Thyroid gland (tissue), 4 donors: ENCODE measurements at regions not wholly inside any gene's neighbourhood (a gene's known extent, or its start where the extent isn't known, plus 50 kb on each side); places are given as distances from the start of the nearest gene placed in this dataset.

Experiments used
- DNase-seq, 2 donors: peaks; one replicate each; pipeline ENCODE4 v3.0.0-alpha.2; 2019
- H3K27ac ChIP-seq, 3 donors: fragments of 200-600 bp; sonication (generic); 1 replicate in 2 of 3; 2 replicates in 1 of 3; pipeline ENCODE4 v1.5.1; 2016 to 2019; ENCODE audit warnings: mild to moderate bottlenecking in 1 of 3, moderate library complexity in 1 of 3
- H3K27me3 ChIP-seq: fragments of 200-600 bp; sonication (generic); one replicate; pipeline ENCODE4 v1.5.1; 2019
- H3K36me3 ChIP-seq, 2 donors: fragments of 200-600 bp; sonication (generic); one replicate each; pipeline ENCODE4 v1.5.1; 2016 to 2019
- H3K4me1 ChIP-seq, 2 donors: fragments of 200-600 bp; sonication (generic); one replicate each; pipeline ENCODE4 v1.5.1; 2017 to 2019
- H3K4me3 ChIP-seq, 3 donors: fragments of 200-600 bp; sonication (generic); replicated peaks in 1 of 3; 1 replicate in 2 of 3; 2 replicates in 1 of 3; pipeline ENCODE4 v1.5.1; 2016; ENCODE audit warnings: mild to moderate bottlenecking in 1 of 3
- H3K9me3 ChIP-seq: fragments of 200-600 bp; sonication (generic); one replicate; pipeline ENCODE4 v1.5.1; 2017
- POLR2A ChIP-seq, 2 donors: fragments of 450-650 bp; IDR thresholded peaks; one replicate each; pipeline ENCODE4 v1.6.1; 2017; ENCODE audit warnings: antibody characterized with exemption in 2 of 2, mild to moderate bottlenecking in 2 of 2, moderate library complexity in 1 of 2
- WGBS, 2 donors: methylation state at CpG; one replicate each; pipeline ENCODE4 v1.1.5; 2017; 5-methylcytosine and 5-hydroxymethylcytosine counted together
- intact Hi-C: fragments of 100-400 bp; cut with DNase I; formaldehyde crosslinking; loops from one replicate; pipeline ENCODE4 v1.15.1; 2023
- TF ChIP-seq, protein P1 (sequence below), 6 experiments: fragments of 200-600 bp in 3 of 6; fragments of 450-650 bp in 3 of 6; sonication (generic) in 3 of 6; IDR thresholded peaks; one replicate each; pipeline ENCODE4 v1.5.1; 2016 to 2019; ENCODE audit warnings: antibody characterized with exemption in 6 of 6, mild to moderate bottlenecking in 2 of 6, inconsistent platforms in 1 of 6, moderate library complexity in 1 of 6

- intact Hi-C loops = no loop called here
- no peaks in the 10 kb centered on the region for H3K9me3 ChIP-seq
- no peaks in the 10 kb centered on the region for H3K36me3 ChIP-seq
- WGBS, 2 donors = 89 to 94% methylated on average over 5 of the region's 5 CpGs
- no peaks in the 10 kb centered on the region for H3K27me3 ChIP-seq
- no peaks in the 10 kb centered on the region for H3K4me1 ChIP-seq
- DNase-seq = no peak
- TF ChIP-seq POLR2A (IDR thresholded peaks at IDR 0.05) = no peak
- TF ChIP-seq, protein P1, sequence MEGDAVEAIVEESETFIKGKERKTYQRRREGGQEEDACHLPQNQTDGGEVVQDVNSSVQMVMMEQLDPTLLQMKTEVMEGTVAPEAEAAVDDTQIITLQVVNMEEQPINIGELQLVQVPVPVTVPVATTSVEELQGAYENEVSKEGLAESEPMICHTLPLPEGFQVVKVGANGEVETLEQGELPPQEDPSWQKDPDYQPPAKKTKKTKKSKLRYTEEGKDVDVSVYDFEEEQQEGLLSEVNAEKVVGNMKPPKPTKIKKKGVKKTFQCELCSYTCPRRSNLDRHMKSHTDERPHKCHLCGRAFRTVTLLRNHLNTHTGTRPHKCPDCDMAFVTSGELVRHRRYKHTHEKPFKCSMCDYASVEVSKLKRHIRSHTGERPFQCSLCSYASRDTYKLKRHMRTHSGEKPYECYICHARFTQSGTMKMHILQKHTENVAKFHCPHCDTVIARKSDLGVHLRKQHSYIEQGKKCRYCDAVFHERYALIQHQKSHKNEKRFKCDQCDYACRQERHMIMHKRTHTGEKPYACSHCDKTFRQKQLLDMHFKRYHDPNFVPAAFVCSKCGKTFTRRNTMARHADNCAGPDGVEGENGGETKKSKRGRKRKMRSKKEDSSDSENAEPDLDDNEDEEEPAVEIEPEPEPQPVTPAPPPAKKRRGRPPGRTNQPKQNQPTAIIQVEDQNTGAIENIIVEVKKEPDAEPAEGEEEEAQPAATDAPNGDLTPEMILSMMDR (IDR thresholded peaks at IDR 0.05) = no peak
- H3K27ac ChIP-seq = no peak overlapping the region
- no peak overlapping the region for H3K4me3 ChIP-seq
These were observed 74.1 kb upstream of the MAOA start for GRCh38 chrX:43581888-43582539.

DNA sequence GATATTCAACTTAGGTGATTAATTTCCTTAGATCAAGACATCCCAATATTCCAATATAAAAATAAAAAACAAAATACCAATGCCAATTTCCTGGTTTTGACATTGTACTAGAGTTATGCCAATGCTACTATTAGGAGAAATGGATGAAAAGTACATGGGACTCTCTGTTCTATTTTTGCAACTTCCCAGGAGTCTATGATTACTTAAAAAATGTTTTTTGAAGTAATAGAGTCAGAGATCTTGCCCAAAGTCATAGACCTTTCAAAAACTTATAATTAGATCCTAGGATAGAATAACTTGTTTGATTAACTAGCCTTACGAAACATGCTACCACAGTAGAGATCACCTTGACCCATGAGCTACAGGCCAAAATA is 73.6 kb upstream of the MAOA start:
- Histone ChIP-seq H3K9me3 (no peaks in the 10 kb centered on the region), H3K27ac (no peak overlapping the region), H3K36me3 (no peaks in the 10 kb centered on the region), H3K4me3 (no peak overlapping the region), H3K4me1 (no peaks in the 10 kb centered on the region), H3K27me3 (no peaks in the 10 kb centered on the region)
- intact Hi-C loops = no loop called here
- no peak for DNase-seq
- 89% methylated on average over 1 of the region's 1 CpG for WGBS, 2 donors
- TF ChIP-seq POLR2A (IDR thresholded peaks at IDR 0.05) = no peak
- TF ChIP-seq, protein P1 (IDR thresholded peaks at IDR 0.05) = no peak

DNA sequence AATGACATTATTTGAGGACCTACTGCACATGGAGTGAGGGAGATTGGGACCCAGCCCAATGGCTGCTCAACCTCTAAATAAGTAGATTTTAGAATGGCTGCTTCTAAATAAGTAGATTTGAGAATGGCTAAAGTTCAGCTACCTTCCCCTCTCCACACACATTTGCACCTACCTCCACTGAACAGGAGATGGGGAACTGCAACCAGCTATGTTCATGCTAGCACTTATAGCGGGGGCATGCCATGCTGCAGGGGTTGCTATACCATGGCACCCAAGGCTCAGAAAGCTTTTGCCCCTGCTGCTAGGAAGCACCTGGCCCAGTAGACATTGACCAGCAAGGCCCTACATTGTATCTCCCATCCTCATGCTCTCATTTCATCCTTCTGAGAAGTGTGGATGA is 70.2 kb upstream of the MAOA start:
- Histone ChIP-seq H3K4me3 (no peak overlapping the region), H3K4me1 (peaks cover 0 to 10% of the 10 kb centered on the region in 2 donors), H3K27me3 (no peaks in the 10 kb centered on the region), H3K27ac (no peak overlapping the region), H3K36me3 (no peaks in the 10 kb centered on the region), H3K9me3 (no peaks in the 10 kb centered on the region)
- TF ChIP-seq, protein P1 (IDR thresholded peaks at IDR 0.05) = no peak
- TF ChIP-seq POLR2A (IDR thresholded peaks at IDR 0.05) = no peak
- intact Hi-C loops = no loop called here
- no peak for DNase-seq
- WGBS, 2 donors = no CpG with 5 or more reads among the region's 1 CpG

- H3K27ac ChIP-seq = no peak overlapping the region
These were observed 69.3 kb upstream of the MAOA start for GRCh38 chrX:43586830-43587229.

GRCh38 chrX:43589735-43590134 is 66.4 kb upstream of the MAOA start:
- WGBS, 2 donors = 11 to 13% methylated on average over 3 of the region's 3 CpGs

More at GRCh38 chrX:43586830-43587229, 69.3 kb upstream of the MAOA start:
- 85 to 87% methylated on average over 2 of the region's 2 CpGs for WGBS, 2 donors
- Histone ChIP-seq H3K4me3 (no peak overlapping the region), H3K27me3 (no peaks in the 10 kb centered on the region), H3K4me1 (peaks cover 0 to 14% of the 10 kb centered on the region in 2 donors), H3K9me3 (no peaks in the 10 kb centered on the region), H3K36me3 (no peaks in the 10 kb centered on the region)
- no peak for DNase-seq
- intact Hi-C loops = no loop called here
- no peak for TF ChIP-seq POLR2A (IDR thresholded peaks at IDR 0.05)
- TF ChIP-seq, protein P1 (IDR thresholded peaks at IDR 0.05) = no peak

More at GRCh38 chrX:43589735-43590134, 66.4 kb upstream of the MAOA start:
- no peak for DNase-seq
- peak overlapping the region; percentile 68 to 87 (median 72) for H3K27ac ChIP-seq
- TF ChIP-seq, protein P1 (IDR thresholded peaks at IDR 0.05) = peak in 1 of 6 experiments; percentile 11
- no peak for TF ChIP-seq POLR2A (IDR thresholded peaks at IDR 0.05)
- no peak overlapping the region for H3K4me3 ChIP-seq
- no peaks in the 10 kb centered on the region for H3K36me3 ChIP-seq
- peaks cover 0 to 20% of the 10 kb centered on the region in 2 donors for H3K4me1 ChIP-seq
- intact Hi-C loops = no loop called here
- no peaks in the 10 kb centered on the region for H3K27me3 ChIP-seq
- no peaks in the 10 kb centered on the region for H3K9me3 ChIP-seq
